NB4 (cell line): ENCODE measurements at regions not wholly inside any gene's neighbourhood (a gene's known extent, or its start where the extent isn't known, plus 50 kb on each side); places are given as distances from the start of the nearest gene placed in this dataset.

Source experiments
- MYC ChIP-seq: IDR thresholded peaks from 2 replicates; pipeline ENCODE4 v1.6.1; 2011; ENCODE audit warnings: low read depth, low read length
- POLR2A ChIP-seq: IDR thresholded peaks from 2 replicates; pipeline ENCODE4 v1.6.1; 2011; ENCODE audit warnings: mild to moderate bottlenecking; ENCODE audit not compliant: insufficient read length; ENCODE audit errors: extremely low read depth
- TF ChIP-seq, protein P1 (sequence below): IDR thresholded peaks from one replicate; pipeline ENCODE4 v1.5.1; 2012; ENCODE audit warnings: low read depth, low read length
- TF ChIP-seq, protein P2 (sequence below): IDR thresholded peaks from 2 replicates; pipeline ENCODE4 v1.6.1; 2011; ENCODE audit warnings: low read depth, low read length

DNA sequence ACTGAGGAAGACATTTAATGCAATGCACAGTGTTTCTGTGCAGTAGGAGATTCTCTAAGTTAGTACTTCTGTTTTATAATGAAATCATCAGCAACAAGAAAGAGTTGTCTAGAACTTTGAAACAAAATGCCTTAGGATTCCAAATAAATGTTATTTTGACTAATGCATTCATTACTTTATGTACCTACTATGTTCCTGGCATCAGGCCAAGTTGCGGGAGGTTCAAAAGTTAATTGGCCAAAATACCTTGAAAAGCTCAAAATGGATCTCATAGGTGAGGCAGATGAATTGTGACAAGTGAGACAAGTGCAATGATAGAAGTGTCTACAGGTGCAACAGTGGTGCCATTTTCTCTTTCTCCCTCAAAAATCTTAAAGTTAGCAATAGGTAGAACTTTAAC lies 289.4 kb downstream of the TOX3 start:
- no peak for TF ChIP-seq MYC
- TF ChIP-seq POLR2A, result no peak
- TF ChIP-seq, protein P1, sequence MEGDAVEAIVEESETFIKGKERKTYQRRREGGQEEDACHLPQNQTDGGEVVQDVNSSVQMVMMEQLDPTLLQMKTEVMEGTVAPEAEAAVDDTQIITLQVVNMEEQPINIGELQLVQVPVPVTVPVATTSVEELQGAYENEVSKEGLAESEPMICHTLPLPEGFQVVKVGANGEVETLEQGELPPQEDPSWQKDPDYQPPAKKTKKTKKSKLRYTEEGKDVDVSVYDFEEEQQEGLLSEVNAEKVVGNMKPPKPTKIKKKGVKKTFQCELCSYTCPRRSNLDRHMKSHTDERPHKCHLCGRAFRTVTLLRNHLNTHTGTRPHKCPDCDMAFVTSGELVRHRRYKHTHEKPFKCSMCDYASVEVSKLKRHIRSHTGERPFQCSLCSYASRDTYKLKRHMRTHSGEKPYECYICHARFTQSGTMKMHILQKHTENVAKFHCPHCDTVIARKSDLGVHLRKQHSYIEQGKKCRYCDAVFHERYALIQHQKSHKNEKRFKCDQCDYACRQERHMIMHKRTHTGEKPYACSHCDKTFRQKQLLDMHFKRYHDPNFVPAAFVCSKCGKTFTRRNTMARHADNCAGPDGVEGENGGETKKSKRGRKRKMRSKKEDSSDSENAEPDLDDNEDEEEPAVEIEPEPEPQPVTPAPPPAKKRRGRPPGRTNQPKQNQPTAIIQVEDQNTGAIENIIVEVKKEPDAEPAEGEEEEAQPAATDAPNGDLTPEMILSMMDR, result no peak
- TF ChIP-seq, protein P2, sequence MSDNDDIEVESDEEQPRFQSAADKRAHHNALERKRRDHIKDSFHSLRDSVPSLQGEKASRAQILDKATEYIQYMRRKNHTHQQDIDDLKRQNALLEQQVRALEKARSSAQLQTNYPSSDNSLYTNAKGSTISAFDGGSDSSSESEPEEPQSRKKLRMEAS, result no peak
